PC-9 (cell line): ENCODE measurements at regions not wholly inside any gene's neighbourhood (a gene's known extent, or its start where the extent isn't known, plus 50 kb on each side); places are given as distances from the start of the nearest gene placed in this dataset.

ENCODE experiments used
- BruUV-seq: library from RNA; stranded (reverse); fragments of 400-500 nt; replicated peaks from 2 replicates; lab custom pipeline; 2021; lab: Mats Ljungman, UMichigan
- CTCF ChIA-PET: fragments of 300-600 bp; sonication (Branson Sonifier 250); formaldehyde crosslinking; loops from one replicate; lab custom pipeline; 2022; ENCODE audit warnings: antibody characterized with exemption; lab: Charles Lee
- POLR2A ChIA-PET: fragments of 300-600 bp; sonication (Branson Sonifier 250); formaldehyde crosslinking; loops from one replicate; lab custom pipeline; 2022; ENCODE audit warnings: antibody characterized with exemption; ENCODE audit not compliant: unreplicated experiment; lab: Charles Lee
- DNase-seq, 2 experiments: peaks; one replicate each; pipeline versions ENCODE4 v3.0.0 to v3.0.0-alpha.2; 2015 to 2022; ENCODE audit warnings: mixed read lengths in 1 of 2
- H2AFZ ChIP-seq: fragments of 200-600 bp; sonication (generic); 2 replicates; pipeline ENCODE4 v1.8.1; 2017; ENCODE audit warnings: antibody characterized with exemption
- H3F3A ChIP-seq: fragments of 200-600 bp; sonication (generic); 2 replicates; pipeline ENCODE4 v1.8.1; 2017; ENCODE audit warnings: antibody characterized with exemption, mild to moderate bottlenecking, low read depth; ENCODE audit not compliant: insufficient read depth
- H3K27ac ChIP-seq: fragments of 200-600 bp; sonication (generic); 2 replicates; pipeline ENCODE4 v1.6.1; 2016; ENCODE audit warnings: mixed run types
- H3K27me3 ChIP-seq: fragments of 200-600 bp; sonication (generic); 2 replicates; pipeline ENCODE4 v1.6.1; 2016; ENCODE audit warnings: low read depth, mixed run types; ENCODE audit not compliant: insufficient read depth
- H3K36me3 ChIP-seq: fragments of 200-600 bp; sonication (generic); 2 replicates; pipeline ENCODE4 v1.6.1; 2016; ENCODE audit warnings: low read depth, mixed run types
- H3K4me1 ChIP-seq: fragments of 200-600 bp; sonication (generic); replicated peaks from 2 replicates; pipeline ENCODE4 v1.6.1; 2016; ENCODE audit warnings: mixed run types; ENCODE audit not compliant: insufficient read depth
- H3K4me2 ChIP-seq: fragments of 200-600 bp; sonication (generic); 2 replicates; pipeline ENCODE4 v1.6.1; 2017; ENCODE audit warnings: mixed run types
- H3K4me3 ChIP-seq: fragments of 200-600 bp; sonication (generic); 2 replicates; pipeline ENCODE4 v1.6.1; 2016; ENCODE audit warnings: mixed run types
- H3K79me2 ChIP-seq: fragments of 200-600 bp; sonication (generic); 2 replicates; pipeline ENCODE4 v1.6.1; 2017; ENCODE audit warnings: low read depth, mixed run types
- H3K9me2 ChIP-seq: fragments of 200-600 bp; sonication (generic); 2 replicates; pipeline ENCODE4 v1.8.1; 2017; ENCODE audit warnings: mild to moderate bottlenecking; ENCODE audit not compliant: insufficient read depth
- H3K9me3 ChIP-seq: fragments of 200-600 bp; sonication (generic); 2 replicates; pipeline ENCODE4 v1.8.1; 2016; ENCODE audit warnings: low read depth; ENCODE audit not compliant: insufficient read depth
- H4K20me1 ChIP-seq: fragments of 200-600 bp; sonication (generic); 2 replicates; pipeline ENCODE4 v1.8.1; 2017; ENCODE audit not compliant: insufficient read depth
- EZH2 ChIP-seq: fragments of 200-600 bp; sonication (generic); IDR thresholded peaks from 2 replicates; pipeline ENCODE4 v1.8.0; 2017; ENCODE audit warnings: antibody characterized with exemption, low read depth
- intact Hi-C: fragments of 100-400 bp; cut with micrococcal nuclease; formaldehyde crosslinking; loops from one replicate; pipeline ENCODE4 v1.10.0; 2022; ENCODE audit not compliant: unreplicated experiment
- TF ChIP-seq, protein P1 (sequence below): fragments of 200-600 bp; sonication (generic); conservative IDR thresholded peaks from 2 replicates; pipeline ENCODE4 v1.6.1; 2017; ENCODE audit warnings: mixed run types, antibody characterized with exemption, mild to moderate bottlenecking, moderate library complexity

DNA sequence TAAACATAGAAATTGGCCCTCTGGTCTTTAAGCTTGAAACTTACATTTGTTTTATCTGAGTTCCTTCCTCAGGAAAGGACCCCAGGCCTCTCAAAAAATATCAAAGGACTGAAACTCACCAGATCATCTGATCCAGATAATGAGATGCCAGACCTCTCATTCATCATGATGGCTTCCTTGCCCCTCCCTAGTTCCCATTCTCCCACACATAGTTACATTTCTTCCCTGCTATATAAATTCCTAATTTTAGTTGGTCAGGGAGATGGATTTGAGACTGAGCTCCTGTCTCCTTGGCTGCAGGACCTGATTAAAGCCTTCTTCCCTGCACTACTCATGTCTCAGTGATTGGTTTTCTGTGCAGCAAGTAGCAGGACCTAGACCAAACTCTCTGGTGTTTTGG lies 119.4 kb upstream of the SPIN1 start:
- Histone ChIP-seq H3K4me3 (no peak overlapping the region), H3K9me2 (no peaks in the 10 kb centered on the region), H3K4me1 (peaks cover 36% of the 10 kb centered on the region), H3K4me2 (no peak overlapping the region), H4K20me1 (no peaks in the 10 kb centered on the region), H3F3A (peaks cover 25% of the 10 kb centered on the region), H3K27ac (no peak overlapping the region), H2AFZ (no peak overlapping the region), H3K9me3 (peaks cover 6% of the 10 kb centered on the region; the same call in 1 of the 2 replicates), H3K79me2 (no peaks in the 10 kb centered on the region), H3K36me3 (no peaks in the 10 kb centered on the region), H3K27me3 (no peaks in the 10 kb centered on the region)
- TF ChIP-seq EZH2, result no peak
- TF ChIP-seq, protein P1, sequence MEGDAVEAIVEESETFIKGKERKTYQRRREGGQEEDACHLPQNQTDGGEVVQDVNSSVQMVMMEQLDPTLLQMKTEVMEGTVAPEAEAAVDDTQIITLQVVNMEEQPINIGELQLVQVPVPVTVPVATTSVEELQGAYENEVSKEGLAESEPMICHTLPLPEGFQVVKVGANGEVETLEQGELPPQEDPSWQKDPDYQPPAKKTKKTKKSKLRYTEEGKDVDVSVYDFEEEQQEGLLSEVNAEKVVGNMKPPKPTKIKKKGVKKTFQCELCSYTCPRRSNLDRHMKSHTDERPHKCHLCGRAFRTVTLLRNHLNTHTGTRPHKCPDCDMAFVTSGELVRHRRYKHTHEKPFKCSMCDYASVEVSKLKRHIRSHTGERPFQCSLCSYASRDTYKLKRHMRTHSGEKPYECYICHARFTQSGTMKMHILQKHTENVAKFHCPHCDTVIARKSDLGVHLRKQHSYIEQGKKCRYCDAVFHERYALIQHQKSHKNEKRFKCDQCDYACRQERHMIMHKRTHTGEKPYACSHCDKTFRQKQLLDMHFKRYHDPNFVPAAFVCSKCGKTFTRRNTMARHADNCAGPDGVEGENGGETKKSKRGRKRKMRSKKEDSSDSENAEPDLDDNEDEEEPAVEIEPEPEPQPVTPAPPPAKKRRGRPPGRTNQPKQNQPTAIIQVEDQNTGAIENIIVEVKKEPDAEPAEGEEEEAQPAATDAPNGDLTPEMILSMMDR, result no peak
- ChIA-PET CTCF (no interaction called here), POLR2A (interaction anchor here (0.6 kb wide), 1 partner anchor 12 kb away, joined by 10 read pairs; no protein-coding TSS in a partner anchor)
- no TSS peak for BruUV-seq
- no peak for DNase-seq
- intact Hi-C loops, result no loop called here

DNA sequence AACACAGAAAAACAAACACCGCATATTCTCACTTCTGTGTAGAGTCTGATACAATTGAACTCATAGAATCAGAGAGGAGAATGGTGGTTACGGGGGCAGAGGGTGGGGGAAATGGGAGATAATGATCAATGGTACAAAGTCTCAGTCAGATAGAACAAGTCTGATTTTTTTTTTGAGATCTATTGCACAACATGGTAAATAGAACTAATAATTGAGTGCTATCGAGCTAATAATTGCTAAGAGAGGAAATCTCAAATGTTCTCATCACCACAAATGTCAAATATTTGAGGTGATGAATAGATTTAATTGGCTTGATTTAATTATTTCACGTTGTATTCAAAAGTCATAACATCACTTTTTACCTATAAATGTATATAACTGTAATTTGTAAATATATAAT lies 121.0 kb upstream of the SPIN1 start:
- Histone ChIP-seq H2AFZ (no peak overlapping the region), H3K79me2 (no peaks in the 10 kb centered on the region), H3K4me3 (no peak overlapping the region), H3K36me3 (no peaks in the 10 kb centered on the region), H3K27me3 (no peaks in the 10 kb centered on the region), H3F3A (peaks cover 25% of the 10 kb centered on the region), H3K27ac (no peak overlapping the region), H3K4me1 (peaks cover 28% of the 10 kb centered on the region), H4K20me1 (no peaks in the 10 kb centered on the region), H3K9me2 (no peaks in the 10 kb centered on the region), H3K9me3 (peaks cover 6% of the 10 kb centered on the region; the same call in 1 of the 2 replicates), H3K4me2 (no peak overlapping the region)
- TF ChIP-seq EZH2, result no peak
- TF ChIP-seq, protein P1, result no peak
- CTCF ChIA-PET, result no interaction called here
- no TSS peak for BruUV-seq
- POLR2A ChIA-PET, result no interaction called here
- intact Hi-C loops, result no loop called here
- DNase-seq, result no peak

DNA sequence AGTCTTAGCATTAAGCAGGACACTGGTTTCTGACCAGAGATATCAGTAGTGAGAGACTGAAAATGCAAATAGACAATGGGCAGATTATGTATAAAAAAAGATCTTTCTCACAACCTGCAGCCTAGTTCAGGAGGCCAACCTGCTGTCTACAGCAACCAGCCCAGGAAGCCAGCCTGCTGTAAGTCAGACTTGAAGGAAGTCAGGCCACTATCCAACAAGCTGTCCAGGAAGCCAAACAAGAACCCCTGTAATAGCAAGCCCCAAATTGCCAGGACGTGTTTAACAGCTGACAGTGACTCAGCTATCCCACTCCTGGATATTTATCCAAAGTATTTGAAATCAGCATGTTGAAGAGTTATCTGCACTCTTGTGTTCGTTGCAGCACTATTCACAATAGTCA lies 121.8 kb upstream of the SPIN1 start:
- TF ChIP-seq, protein P1, result no peak
- no peak for TF ChIP-seq EZH2
- ChIA-PET CTCF (no interaction called here), POLR2A (no interaction called here)
- no TSS peak for BruUV-seq
- intact Hi-C loops, result no loop called here
- peaks cover 6% of the 10 kb centered on the region; the same call in 1 of the 2 replicates for H3K9me3 ChIP-seq
- H3K79me2 ChIP-seq, result no peaks in the 10 kb centered on the region
- H3K36me3 ChIP-seq, result no peaks in the 10 kb centered on the region
- no peak overlapping the region for H3K27ac ChIP-seq
- H3K4me3 ChIP-seq, result no peak overlapping the region
- H3F3A ChIP-seq, result peaks cover 17% of the 10 kb centered on the region
- no peaks in the 10 kb centered on the region for H3K27me3 ChIP-seq
- H3K4me1 ChIP-seq, result peaks cover 20% of the 10 kb centered on the region
- H3K9me2 ChIP-seq, result no peaks in the 10 kb centered on the region
- H4K20me1 ChIP-seq, result no peaks in the 10 kb centered on the region
- no peak overlapping the region for H3K4me2 ChIP-seq
- no peak for DNase-seq
- no peak overlapping the region for H2AFZ ChIP-seq
